PC-3 (cell line): ENCODE measurements at regions not wholly inside any gene's neighbourhood (a gene's known extent, or its start where the extent isn't known, plus 50 kb on each side); places are given as distances from the start of the nearest gene placed in this dataset.

Experiments
- EZH2 ChIP-seq: fragments of 300-600 bp; sonication (generic); IDR thresholded peaks from one replicate; pipeline ENCODE4 v1.6.1; 2017; ENCODE audit warnings: antibody characterized with exemption, mild to moderate bottlenecking, low read length; ENCODE audit not compliant: unreplicated experiment
- EZH2phosphoT487 ChIP-seq: fragments of 300-600 bp; sonication (generic); IDR thresholded peaks from 2 replicates; pipeline ENCODE4 v1.6.1; 2018; ENCODE audit warnings: mild to moderate bottlenecking, antibody characterized with exemption, low read length, borderline replicate concordance
- TF ChIP-seq, protein P1 (sequence below): fragments of 300-600 bp; sonication (generic); conservative IDR thresholded peaks from 2 replicates; pipeline ENCODE4 v1.5.1; 2017; ENCODE audit warnings: antibody characterized with exemption, low read depth, mild to moderate bottlenecking, low read length

DNA sequence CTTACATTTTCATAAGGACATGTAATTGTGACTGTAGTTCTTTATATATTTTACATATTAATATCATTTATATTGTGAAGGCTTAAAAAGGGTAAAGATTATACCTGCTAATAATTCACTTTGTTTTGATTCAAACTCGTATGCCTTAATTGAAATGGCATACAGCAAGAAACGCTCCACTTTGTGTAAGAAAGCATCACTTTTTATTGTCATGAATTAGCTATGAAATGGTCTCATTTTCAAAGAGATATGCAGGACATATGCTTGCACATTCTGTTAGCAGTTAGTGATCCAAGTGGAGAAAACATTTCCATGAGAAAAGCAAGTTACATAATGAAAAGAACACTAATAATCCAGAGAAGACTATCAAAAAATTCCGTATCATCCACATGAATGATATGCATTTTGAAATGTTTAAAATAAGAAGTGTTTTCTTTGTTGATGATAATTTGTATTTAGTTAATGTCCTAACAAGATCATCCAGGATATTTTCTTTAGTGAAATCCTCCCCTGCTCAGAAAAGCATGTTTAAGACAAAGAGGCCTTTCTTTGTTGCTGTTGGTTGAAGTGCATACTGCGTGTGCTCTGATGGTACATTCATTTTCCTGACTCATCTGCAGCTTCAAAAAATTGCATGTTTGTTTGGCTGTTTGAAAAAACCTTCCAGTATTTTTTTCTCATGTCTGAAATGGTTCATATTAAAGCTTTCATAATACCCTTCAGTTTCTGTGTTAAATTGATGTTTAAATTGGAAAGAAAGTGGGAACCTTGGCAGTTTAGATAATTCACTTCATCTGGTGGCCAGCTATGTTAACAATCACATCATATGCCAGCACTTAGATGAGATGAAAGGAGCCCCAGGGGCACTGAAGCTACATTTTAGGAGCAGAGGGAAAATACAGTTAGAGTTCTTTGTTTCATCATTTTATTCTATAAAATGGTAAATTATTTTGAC, 242.2 kb downstream of the CSNK1G3 start:
- no peak for TF ChIP-seq EZH2
- TF ChIP-seq, protein P1, sequence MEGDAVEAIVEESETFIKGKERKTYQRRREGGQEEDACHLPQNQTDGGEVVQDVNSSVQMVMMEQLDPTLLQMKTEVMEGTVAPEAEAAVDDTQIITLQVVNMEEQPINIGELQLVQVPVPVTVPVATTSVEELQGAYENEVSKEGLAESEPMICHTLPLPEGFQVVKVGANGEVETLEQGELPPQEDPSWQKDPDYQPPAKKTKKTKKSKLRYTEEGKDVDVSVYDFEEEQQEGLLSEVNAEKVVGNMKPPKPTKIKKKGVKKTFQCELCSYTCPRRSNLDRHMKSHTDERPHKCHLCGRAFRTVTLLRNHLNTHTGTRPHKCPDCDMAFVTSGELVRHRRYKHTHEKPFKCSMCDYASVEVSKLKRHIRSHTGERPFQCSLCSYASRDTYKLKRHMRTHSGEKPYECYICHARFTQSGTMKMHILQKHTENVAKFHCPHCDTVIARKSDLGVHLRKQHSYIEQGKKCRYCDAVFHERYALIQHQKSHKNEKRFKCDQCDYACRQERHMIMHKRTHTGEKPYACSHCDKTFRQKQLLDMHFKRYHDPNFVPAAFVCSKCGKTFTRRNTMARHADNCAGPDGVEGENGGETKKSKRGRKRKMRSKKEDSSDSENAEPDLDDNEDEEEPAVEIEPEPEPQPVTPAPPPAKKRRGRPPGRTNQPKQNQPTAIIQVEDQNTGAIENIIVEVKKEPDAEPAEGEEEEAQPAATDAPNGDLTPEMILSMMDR: no peak
- TF ChIP-seq EZH2phosphoT487: no peak
